Neuronal stem cell (in vitro differentiated cells): ENCODE measurements at regions not wholly inside any gene's neighbourhood (a gene's known extent, or its start where the extent isn't known, plus 50 kb on each side); places are given as distances from the start of the nearest gene placed in this dataset.

Experiments
- DNase-seq: peaks from one replicate; pipeline ENCODE4 v3.0.0-alpha.2; 2013; ENCODE audit warnings: low spot score
- H2AFZ ChIP-seq: one replicate; pipeline ENCODE4 v1.6.1; 2013; ENCODE audit warnings: mild to moderate bottlenecking, low read length, inconsistent platforms
- H2AK5ac ChIP-seq: 2 replicates; pipeline ENCODE4 v1.6.1; 2013; ENCODE audit warnings: low read depth, mild to moderate bottlenecking, inconsistent platforms, low read length, moderate library complexity, mixed read lengths
- H2BK120ac ChIP-seq: 2 replicates; pipeline ENCODE4 v1.6.1; 2013; ENCODE audit warnings: low read depth, mild to moderate bottlenecking, inconsistent platforms, low read length, moderate library complexity, mixed read lengths
- H2BK12ac ChIP-seq: one replicate; pipeline ENCODE4 v1.6.1; 2013; ENCODE audit warnings: low read length, inconsistent platforms
- H2BK15ac ChIP-seq: 2 replicates; pipeline ENCODE4 v1.6.1; 2013; ENCODE audit warnings: mild to moderate bottlenecking, low read length, inconsistent platforms, mixed read lengths
- H2BK5ac ChIP-seq: one replicate; pipeline ENCODE4 v1.6.1; 2013; ENCODE audit warnings: inconsistent platforms, mild to moderate bottlenecking, low read length, moderate library complexity
- H3K14ac ChIP-seq: one replicate; pipeline ENCODE4 v1.6.1; 2013; ENCODE audit warnings: low read length, inconsistent platforms
- H3K18ac ChIP-seq: 2 replicates; pipeline ENCODE4 v1.6.1; 2013; ENCODE audit warnings: low read length, inconsistent platforms
- H3K23ac ChIP-seq: 2 replicates; pipeline ENCODE4 v1.6.1; 2013; ENCODE audit warnings: low read depth, mild to moderate bottlenecking, mixed read lengths, low read length, inconsistent platforms; ENCODE audit not compliant: poor library complexity
- H3K27ac ChIP-seq: replicated peaks from 3 replicates; pipeline ENCODE4 v1.5.1; 2013; ENCODE audit warnings: low read length, inconsistent platforms
- H3K27me3 ChIP-seq, 3 experiments: 2 replicates each; pipeline ENCODE4 v1.6.1; 2013; ENCODE audit warnings: low read length in 3 of 3, mild to moderate bottlenecking in 2 of 3, inconsistent platforms in 1 of 3, low read depth in 1 of 3, mixed read lengths in 1 of 3, moderate library complexity in 1 of 3; ENCODE audit not compliant: control insufficient read depth in 3 of 3, insufficient read depth in 3 of 3
- H3K36me3 ChIP-seq, 2 donors: replicated peaks in 1 of 2; 2 replicates each; pipeline ENCODE4 v1.6.1; 2013; ENCODE audit warnings: low read length in 2 of 2; ENCODE audit not compliant: control insufficient read depth in 2 of 2, insufficient read depth in 2 of 2
- H3K4ac ChIP-seq: 2 replicates; pipeline ENCODE4 v1.6.1; 2013; ENCODE audit warnings: inconsistent platforms, mild to moderate bottlenecking, low read length, moderate library complexity
- H3K4me1 ChIP-seq, 2 donors: 1 replicate in 1 of 2; 2 replicates in 1 of 2; pipeline ENCODE4 v1.6.1; 2013; ENCODE audit warnings: low read length in 2 of 2, low read depth in 1 of 2; ENCODE audit not compliant: control insufficient read depth in 2 of 2, insufficient read depth in 1 of 2
- H3K4me2 ChIP-seq: one replicate; pipeline ENCODE4 v1.6.1; 2013; ENCODE audit warnings: mild to moderate bottlenecking, low read length, inconsistent platforms; ENCODE audit not compliant: insufficient read depth, poor library complexity, severe bottlenecking
- H3K4me3 ChIP-seq, 2 donors: 2 replicates each; pipeline ENCODE4 v1.5.1; 2013; ENCODE audit warnings: low read length in 2 of 2, mild to moderate bottlenecking in 2 of 2, inconsistent platforms in 1 of 2, moderate library complexity in 1 of 2
- H3K79me1 ChIP-seq: one replicate; pipeline ENCODE4 v1.6.1; 2013; ENCODE audit warnings: low read depth, mild to moderate bottlenecking, inconsistent platforms, low read length, moderate library complexity
- H3K9ac ChIP-seq: one replicate; pipeline ENCODE4 v1.6.1; 2013; ENCODE audit warnings: mild to moderate bottlenecking, low read depth, low read length, inconsistent platforms; ENCODE audit not compliant: poor library complexity
- H3K9me3 ChIP-seq, 2 donors: replicated peaks in 1 of 2; 2 replicates each; pipeline versions ENCODE3 to v1.6.1; 2013; ENCODE audit warnings: low read length in 2 of 2, mild to moderate bottlenecking in 2 of 2, inconsistent platforms in 1 of 2, low read depth in 1 of 2, mixed read lengths in 1 of 2, moderate library complexity in 1 of 2; ENCODE audit not compliant: control insufficient read depth in 2 of 2, insufficient read depth in 1 of 2
- H4K8ac ChIP-seq: one replicate; pipeline ENCODE4 v1.6.1; 2013; ENCODE audit warnings: low read depth, mild to moderate bottlenecking, inconsistent platforms, low read length, moderate library complexity
- H4K91ac ChIP-seq: one replicate; pipeline ENCODE4 v1.6.1; 2013; ENCODE audit warnings: low read length, low read depth, mild to moderate bottlenecking, inconsistent platforms; ENCODE audit not compliant: poor library complexity
- WGBS, 2 donors: extraction: QIAGEN DNeasy Blood & Tissue Kit; methylation state at CpG; one replicate each; pipeline ENCODE4 v1.1.7; 2013; ENCODE audit warnings: missing lambda C conversion rate in 2 of 2, mixed read lengths in 1 of 2; ENCODE audit not compliant: insufficient read length in 2 of 2, insufficient replicate concordance in 1 of 2; ENCODE audit errors: extremely low coverage in 2 of 2; 5-methylcytosine and 5-hydroxymethylcytosine counted together

DNA sequence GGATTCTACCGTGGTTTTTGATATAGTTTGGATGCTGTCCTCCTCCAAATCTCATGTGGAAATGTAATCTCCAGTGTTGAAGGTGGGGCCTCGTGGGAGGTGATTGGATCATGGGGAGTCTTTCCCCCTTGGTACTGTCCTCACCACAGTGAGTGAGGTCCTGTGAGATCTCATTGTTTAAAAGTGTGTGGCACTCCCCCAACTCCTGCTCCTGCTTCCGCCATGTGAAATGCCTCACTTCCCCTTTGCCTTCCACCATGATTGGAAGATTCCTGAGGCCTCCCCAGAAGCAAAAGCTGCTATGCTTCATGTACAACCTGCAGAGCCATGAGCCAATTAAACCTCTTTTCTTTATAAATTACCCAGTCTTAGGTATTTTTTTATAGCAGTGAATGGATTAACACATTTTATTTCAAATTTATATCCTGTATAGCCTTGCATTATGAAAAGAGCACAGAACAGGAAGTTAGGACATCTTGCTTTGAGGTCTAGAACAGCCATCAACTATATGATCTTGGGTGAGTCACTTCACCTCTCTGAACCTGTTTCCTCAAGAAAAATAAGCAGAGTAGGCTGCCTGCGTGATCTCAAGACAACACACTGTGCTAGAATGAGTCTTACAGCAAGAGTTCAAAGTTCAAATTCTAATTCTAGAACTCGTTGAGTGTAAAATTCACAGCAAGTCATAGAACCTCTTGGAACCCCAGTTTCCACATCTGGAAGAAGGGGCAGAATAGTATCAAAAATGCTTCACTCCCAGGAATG, 160.9 kb upstream of the EEA1 start:
- H2AFZ ChIP-seq, result no peak overlapping the region
- H4K91ac ChIP-seq, result no peak overlapping the region
- no peak overlapping the region for H4K8ac ChIP-seq
- WGBS, 2 donors, result no CpG with 5 or more reads among the region's 5 CpGs
- H3K36me3 ChIP-seq, result no peaks in the 10 kb centered on the region
- no peak overlapping the region for H3K23ac ChIP-seq
- H3K4me2 ChIP-seq, result no peak overlapping the region
- DNase-seq, result no peak
- H2AK5ac ChIP-seq, result no peak overlapping the region
- no peak overlapping the region for H3K14ac ChIP-seq
- no peak overlapping the region for H2BK5ac ChIP-seq
- H3K27me3 ChIP-seq, result no peaks in the 10 kb centered on the region
- no peak overlapping the region for H3K4ac ChIP-seq
- no peak overlapping the region for H3K4me3 ChIP-seq
- no peak overlapping the region for H2BK15ac ChIP-seq
- H3K4me1 ChIP-seq, result peaks cover 0 to 2% of the 10 kb centered on the region in 2 donors
- no peak overlapping the region for H2BK12ac ChIP-seq
- H2BK120ac ChIP-seq, result no peak overlapping the region
- no peak overlapping the region for H3K9ac ChIP-seq
- no peak overlapping the region for H3K27ac ChIP-seq
- no peaks in the 10 kb centered on the region for H3K79me1 ChIP-seq
- no peak overlapping the region for H3K18ac ChIP-seq
- H3K9me3 ChIP-seq, result no peaks in the 10 kb centered on the region

DNA sequence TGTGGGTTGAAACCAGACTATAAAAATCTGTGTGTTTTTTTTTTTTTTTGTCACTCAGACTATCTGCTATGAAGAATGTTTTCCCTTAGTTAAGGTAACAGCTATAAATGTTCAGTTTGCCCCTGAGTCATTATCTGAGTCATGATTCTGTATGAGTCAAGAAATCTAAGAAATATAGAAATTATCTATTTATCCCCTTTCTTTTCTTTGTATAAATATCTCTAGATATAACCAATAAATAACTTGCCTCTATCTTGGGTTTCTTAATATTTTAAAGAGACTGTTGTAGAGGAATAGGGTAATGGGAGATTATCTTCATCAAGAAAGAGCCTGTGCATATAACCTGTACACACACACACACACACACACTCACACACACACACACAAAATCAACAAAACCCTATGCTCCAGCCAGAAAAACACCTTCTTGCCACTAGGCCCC, 161.7 kb upstream of the EEA1 start:
- Histone ChIP-seq H2BK120ac (no peak overlapping the region), H3K36me3 (no peaks in the 10 kb centered on the region), H3K4me2 (no peak overlapping the region), H3K4me1 (peaks cover 0 to 2% of the 10 kb centered on the region in 2 donors), H3K9ac (no peak overlapping the region), H2BK15ac (no peak overlapping the region), H3K4ac (no peak overlapping the region), H2BK5ac (no peak overlapping the region), H3K14ac (no peak overlapping the region), H3K27me3 (no peaks in the 10 kb centered on the region), H3K4me3 (no peak overlapping the region), H4K91ac (no peak overlapping the region), H4K8ac (no peak overlapping the region), H3K27ac (no peak overlapping the region), H2BK12ac (no peak overlapping the region), H3K9me3 (no peaks in the 10 kb centered on the region), H2AFZ (no peak overlapping the region), H3K79me1 (no peaks in the 10 kb centered on the region), H3K18ac (no peak overlapping the region), H3K23ac (no peak overlapping the region), H2AK5ac (no peak overlapping the region)
- DNase-seq, result no peak

DNA sequence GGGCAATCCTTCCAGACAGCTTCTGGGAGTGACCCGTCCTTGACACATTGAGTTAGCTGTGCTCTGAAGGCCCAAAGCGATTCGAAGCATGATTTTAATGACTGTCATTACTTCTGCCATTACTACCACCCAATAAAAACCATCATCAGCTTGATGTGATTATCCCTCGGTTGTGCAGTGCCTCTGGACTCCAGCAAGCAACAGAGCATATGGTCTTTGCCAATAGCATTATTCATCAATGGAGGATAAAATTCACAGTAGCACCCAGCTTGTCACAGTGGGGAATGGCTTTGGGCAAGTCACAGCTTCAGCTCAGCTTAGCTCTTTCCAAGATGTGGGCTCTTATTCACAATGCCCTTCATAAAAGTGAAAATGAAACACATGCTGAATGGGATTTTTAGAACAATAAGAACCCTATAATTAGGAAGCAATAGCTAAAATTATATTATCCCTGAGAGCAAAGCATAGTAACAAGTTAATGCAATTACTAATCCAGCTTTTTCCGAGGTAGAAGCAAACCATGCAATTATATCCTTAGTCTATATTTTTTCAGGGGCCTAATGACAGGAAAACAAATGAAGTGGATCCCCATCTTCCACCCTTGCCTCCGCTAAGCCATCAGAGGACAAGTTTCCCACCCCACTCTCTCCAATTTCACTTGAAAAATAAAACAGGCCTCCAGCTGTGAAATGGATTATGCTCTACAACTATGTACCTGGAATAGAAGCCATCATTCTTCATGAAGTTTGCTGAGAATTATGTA, 163.0 kb upstream of the EEA1 start:
- no CpG with 5 or more reads among the region's 6 CpGs for WGBS, 2 donors
- Histone ChIP-seq H3K9ac (no peak overlapping the region), H3K27ac (no peak overlapping the region), H2AK5ac (no peak overlapping the region), H3K79me1 (no peaks in the 10 kb centered on the region), H3K4me1 (peaks cover 0 to 2% of the 10 kb centered on the region in 2 donors), H3K23ac (no peak overlapping the region), H3K27me3 (no peaks in the 10 kb centered on the region), H3K14ac (no peak overlapping the region), H3K18ac (no peak overlapping the region), H4K8ac (no peak overlapping the region), H2BK15ac (no peak overlapping the region), H2BK5ac (no peak overlapping the region), H4K91ac (no peak overlapping the region), H3K4me2 (no peak overlapping the region), H3K9me3 (no peaks in the 10 kb centered on the region), H2AFZ (no peak overlapping the region), H2BK120ac (no peak overlapping the region), H3K36me3 (no peaks in the 10 kb centered on the region), H3K4ac (no peak overlapping the region), H3K4me3 (no peak overlapping the region), H2BK12ac (no peak overlapping the region)
- no peak for DNase-seq

DNA sequence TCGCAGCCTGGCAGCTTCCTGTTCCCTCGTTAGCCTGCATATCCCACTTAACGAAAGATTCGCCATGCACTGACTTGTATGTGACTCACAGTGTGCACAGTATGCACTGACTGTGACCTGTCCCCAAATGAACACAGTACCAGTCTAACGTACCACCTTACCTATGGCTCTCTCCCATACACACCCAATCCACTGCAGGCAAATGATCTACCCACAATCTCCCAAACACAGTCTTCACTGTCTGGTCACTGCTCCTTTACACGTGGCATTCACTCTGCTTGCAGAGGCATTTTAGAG, 163.5 kb upstream of the EEA1 start:
- no peak overlapping the region for H3K23ac ChIP-seq
- no CpG with 5 or more reads among the region's 6 CpGs for WGBS, 2 donors

More for the DNA sequence above, 163.5 kb upstream of the EEA1 start:
- H2AK5ac ChIP-seq, result no peak overlapping the region
- H3K18ac ChIP-seq, result no peak overlapping the region
- no peak overlapping the region for H3K14ac ChIP-seq
- no peaks in the 10 kb centered on the region for H3K36me3 ChIP-seq
- no peak overlapping the region for H4K91ac ChIP-seq
- no peak overlapping the region for H2BK120ac ChIP-seq
- no peak overlapping the region for H2BK12ac ChIP-seq
- no peak overlapping the region for H2BK5ac ChIP-seq
- no peaks in the 10 kb centered on the region for H3K27me3 ChIP-seq
- no peak overlapping the region for H2AFZ ChIP-seq
- no peak overlapping the region for H4K8ac ChIP-seq
- H3K4me2 ChIP-seq, result no peak overlapping the region
- H3K4me3 ChIP-seq, result no peak overlapping the region
- DNase-seq, result no peak
- no peak overlapping the region for H2BK15ac ChIP-seq
- peak overlapping the region; percentile 32 for H3K9ac ChIP-seq
- H3K4me1 ChIP-seq, result peaks cover 0 to 2% of the 10 kb centered on the region in 2 donors
- no peak overlapping the region for H3K4ac ChIP-seq
- H3K9me3 ChIP-seq, result no peaks in the 10 kb centered on the region
- H3K79me1 ChIP-seq, result no peaks in the 10 kb centered on the region
- no peak overlapping the region for H3K27ac ChIP-seq
